GM06990 (cell line): ENCODE measurements at regions not wholly inside any gene's neighbourhood (a gene's known extent, or its start where the extent isn't known, plus 50 kb on each side); places are given as distances from the start of the nearest gene placed in this dataset.

ENCODE experiments used
- DNase-seq: peaks from one replicate; pipeline ENCODE4 v3.0.0-alpha.2; 2011; ENCODE audit not compliant: insufficient read length; ENCODE audit errors: extremely low read depth
- H3K27me3 ChIP-seq: replicated peaks from 2 replicates; pipeline ENCODE4 v1.6.0; 2011; ENCODE audit warnings: low read length; ENCODE audit not compliant: control insufficient read depth, insufficient read depth
- H3K36me3 ChIP-seq: 2 replicates; pipeline ENCODE4 v1.5.1; 2011; ENCODE audit warnings: low read length; ENCODE audit not compliant: control insufficient read depth, insufficient read depth
- H3K4me3 ChIP-seq: replicated peaks from 2 replicates; pipeline ENCODE4 v1.5.1; 2011; ENCODE audit warnings: low read depth, mild to moderate bottlenecking, control low read depth, low read length
- CTCF ChIP-seq: IDR thresholded peaks from 2 replicates; pipeline ENCODE4 v1.5.1; 2011; ENCODE audit warnings: low read length, control low read depth, mild to moderate bottlenecking, inconsistent platforms; ENCODE audit not compliant: insufficient read depth, poor library complexity, severe bottlenecking

GRCh38 chr6:156687789-156688619, 89.2 kb upstream of the ARID1B start:
- H3K27me3 ChIP-seq = no peaks in the 10 kb centered on the region
- H3K4me3 ChIP-seq = peak overlapping the region; percentile 68
- DNase-seq = no peak
- H3K36me3 ChIP-seq = no peaks in the 10 kb centered on the region
- no peak for TF ChIP-seq CTCF

- Histone ChIP-seq H3K27me3 (no peaks in the 10 kb centered on the region), H3K36me3 (no peaks in the 10 kb centered on the region), H3K4me3 (peak overlapping the region; percentile 81)
- peak; percentile 88 for DNase-seq
- TF ChIP-seq CTCF = no peak
Measured at GRCh38 chr6:156686995-156687788, 90.0 kb upstream of the ARID1B start.

GRCh38 chr6:156686301-156686994, 90.7 kb upstream of the ARID1B start:
- peak overlapping the region; percentile 81 for H3K4me3 ChIP-seq
- H3K27me3 ChIP-seq = no peaks in the 10 kb centered on the region
- TF ChIP-seq CTCF = peak; percentile 30
- no peaks in the 10 kb centered on the region for H3K36me3 ChIP-seq
- DNase-seq = no peak

- no peak for TF ChIP-seq CTCF
- Histone ChIP-seq H3K36me3 (no peaks in the 10 kb centered on the region), H3K27me3 (no peaks in the 10 kb centered on the region), H3K4me3 (peak overlapping the region; percentile 81)
- no peak for DNase-seq
Measured at GRCh38 chr6:156685823-156686222, 91.4 kb upstream of the ARID1B start.

GRCh38 chr6:156683821-156684220, 93.4 kb upstream of the ARID1B start:
- Histone ChIP-seq H3K27me3 (no peaks in the 10 kb centered on the region), H3K4me3 (no peak overlapping the region), H3K36me3 (no peaks in the 10 kb centered on the region)
- no peak for DNase-seq
- no peak for TF ChIP-seq CTCF
